ENCODE measurements at regions not wholly inside any gene's neighbourhood (a gene's known extent, or its start where the extent isn't known, plus 50 kb on each side); places are given as distances from the start of the nearest gene placed in this dataset.

GRCh38 chr4:33785843-33786242 is 2458.5 kb downstream of the ARAP2 start:
- TF ChIP-seq CTCF (conservative IDR thresholded peaks at IDR 0.05; ENCODE audit: low read length) (no peak), EZH2phosphoT487 (IDR thresholded peaks at IDR 0.05; ENCODE audit: borderline replicate concordance, low read depth, low read length) (no peak)
